HEK293T (cell line): ENCODE measurements at regions not wholly inside any gene's neighbourhood (a gene's known extent, or its start where the extent isn't known, plus 50 kb on each side); places are given as distances from the start of the nearest gene placed in this dataset.

Experiments used
- BHLHE40 ChIP-seq: fragments of 450-650 bp; IDR thresholded peaks from 2 replicates; pipeline ENCODE4 v1.6.1; 2016; ENCODE audit warnings: mild to moderate bottlenecking, moderate library complexity, borderline replicate concordance
- CTBP1 ChIP-seq: fragments of 450-650 bp; IDR thresholded peaks from 2 replicates; pipeline ENCODE4 v1.6.1; 2016; ENCODE audit warnings: borderline replicate concordance
- FOXA1 ChIP-seq: fragments of 450-650 bp; IDR thresholded peaks from 2 replicates; pipeline ENCODE4 v1.6.1; 2016; ENCODE audit warnings: mild to moderate bottlenecking
- FOXM1 ChIP-seq: fragments of 450-650 bp; IDR thresholded peaks from 2 replicates; pipeline ENCODE4 v1.6.1; 2017; ENCODE audit warnings: mild to moderate bottlenecking, borderline replicate concordance
- LEF1 ChIP-seq: fragments of 450-650 bp; IDR thresholded peaks from 2 replicates; pipeline ENCODE4 v1.6.1; 2017; ENCODE audit warnings: mild to moderate bottlenecking, borderline replicate concordance
- SUZ12 ChIP-seq: fragments of 450-650 bp; IDR thresholded peaks from 2 replicates; pipeline ENCODE4 v1.6.1; 2016; ENCODE audit warnings: mild to moderate bottlenecking
- TARDBP ChIP-seq: fragments of 450-650 bp; IDR thresholded peaks from 2 replicates; pipeline ENCODE4 v1.6.1; 2016
- ZNF384 ChIP-seq: fragments of 450-650 bp; IDR thresholded peaks from 2 replicates; pipeline ENCODE4 v1.6.1; 2016

DNA sequence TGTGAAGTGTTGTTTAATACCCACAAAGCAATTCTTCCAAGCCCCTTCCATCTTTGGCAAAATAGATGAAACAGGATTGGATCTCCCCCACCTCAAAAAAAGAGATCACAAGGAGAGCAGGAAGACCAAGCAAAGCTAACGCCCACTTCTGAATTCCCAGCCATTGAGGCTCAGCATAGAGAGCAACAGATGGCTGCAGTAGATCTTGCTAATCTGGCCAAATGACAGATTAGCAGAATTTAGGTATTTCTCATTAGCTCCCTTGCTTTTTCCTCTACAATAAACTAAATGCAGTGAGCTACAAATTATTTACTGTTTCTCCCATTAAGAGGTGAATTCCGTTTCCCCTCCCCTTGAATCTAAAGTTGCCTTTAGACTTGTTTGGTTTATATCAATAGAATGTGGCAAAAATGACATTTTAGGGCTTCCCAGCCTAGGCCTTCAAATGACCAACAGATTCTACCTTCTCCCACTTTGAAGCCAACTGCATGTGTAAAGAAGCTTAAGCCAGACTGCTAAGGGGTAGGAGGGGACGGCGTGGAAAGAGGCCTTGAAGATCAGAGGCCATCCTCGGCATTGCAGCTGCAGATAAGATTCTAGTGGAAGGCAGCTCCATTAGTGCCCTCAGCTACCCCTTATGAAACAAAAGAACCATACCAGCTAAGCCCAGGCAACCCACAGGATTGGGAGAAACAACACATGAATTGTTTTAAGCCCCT lies 56.8 kb upstream of the CPEB4 start:
- TF ChIP-seq BHLHE40: no peak
- no peak for TF ChIP-seq SUZ12
- no peak for TF ChIP-seq LEF1
- no peak for TF ChIP-seq ZNF384
- no peak for TF ChIP-seq FOXM1
- no peak for TF ChIP-seq FOXA1
- TF ChIP-seq TARDBP: no peak
- no peak for TF ChIP-seq CTBP1
